Ectodermal cell (in vitro differentiated cells): ENCODE measurements at regions not wholly inside any gene's neighbourhood (a gene's known extent, or its start where the extent isn't known, plus 50 kb on each side); places are given as distances from the start of the nearest gene placed in this dataset.
"Not testable (repeated sequence)": the region's sequence is repeated elsewhere in the genome, so short reads cannot be mapped to it uniquely, and the experiment has no call there.

Experiments
- H3K27ac ChIP-seq: 2 replicates; pipeline ENCODE4 v1.7.0; 2013; ENCODE audit warnings: mild to moderate bottlenecking, low read depth, low read length; ENCODE audit not compliant: insufficient read depth, poor library complexity, severe bottlenecking
- H3K27me3 ChIP-seq: 2 replicates; pipeline ENCODE4 v1.7.0; 2013; ENCODE audit warnings: mild to moderate bottlenecking, low read length; ENCODE audit not compliant: insufficient read depth, control insufficient read depth, poor library complexity, severe bottlenecking
- H3K36me3 ChIP-seq: one replicate; pipeline ENCODE4 v1.7.0; 2013; ENCODE audit warnings: low read length; ENCODE audit not compliant: control insufficient read depth, insufficient read depth
- H3K4me1 ChIP-seq: one replicate; pipeline ENCODE4 v1.7.0; 2013; ENCODE audit warnings: low read length; ENCODE audit not compliant: control insufficient read depth, insufficient read depth
- H3K4me3 ChIP-seq: 2 replicates; pipeline ENCODE4 v1.7.0; 2013; ENCODE audit warnings: low read depth, low read length, control low read depth; ENCODE audit not compliant: insufficient read depth
- H3K9me3 ChIP-seq: 2 replicates; pipeline ENCODE4 v1.7.0; 2013; ENCODE audit warnings: mild to moderate bottlenecking, low read length, moderate library complexity; ENCODE audit not compliant: control insufficient read depth
- WGBS, 2 experiments: methylation state at CpG; one replicate each; pipeline ENCODE4 v1.1.7; 2013; ENCODE audit warnings: missing lambda C conversion rate in 2 of 2; 5-methylcytosine and 5-hydroxymethylcytosine counted together

GRCh38 chr5:68032216-68032762, 183.3 kb upstream of the PIK3R1 start:
- Histone ChIP-seq H3K4me3 (no peak overlapping the region), H3K27me3 (no peaks in the 10 kb centered on the region), H3K27ac (no peak overlapping the region), H3K9me3 (no peaks in the 10 kb centered on the region), H3K4me1 (no peaks in the 10 kb centered on the region), H3K36me3 (no peaks in the 10 kb centered on the region)
- WGBS, 2 experiments, result 92 to 98% methylated on average over 3 to 5 of the region's 5 CpGs

DNA sequence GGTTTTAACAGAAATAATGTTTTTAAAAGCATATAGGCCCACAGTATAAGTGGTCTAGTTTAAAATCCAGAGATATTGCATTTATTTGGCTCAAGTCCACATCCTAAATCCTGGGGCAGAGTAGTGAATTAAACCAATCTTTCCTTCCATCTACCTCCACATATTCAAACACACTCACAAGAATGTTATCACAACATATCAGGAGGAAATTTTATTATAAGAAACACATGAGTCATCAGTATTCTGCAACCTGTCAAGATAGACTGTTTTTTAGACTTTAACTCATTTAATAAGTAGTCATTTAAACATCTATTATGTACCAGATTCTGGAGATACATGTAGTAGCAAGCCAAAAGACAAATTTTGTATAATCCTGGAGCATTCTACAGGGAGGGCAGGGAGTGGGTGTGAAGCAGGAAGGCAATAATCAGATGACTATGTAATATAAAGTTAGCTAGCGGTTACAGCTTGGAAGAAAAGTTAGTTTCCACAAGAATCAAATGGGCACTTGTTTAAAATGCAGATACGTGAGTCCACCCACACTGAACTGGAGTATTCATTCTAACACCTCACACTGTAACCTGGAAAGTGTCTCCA, 187.3 kb upstream of the PIK3R1 start:
- Histone ChIP-seq H3K36me3 (no peaks in the 10 kb centered on the region), H3K27me3 (no peaks in the 10 kb centered on the region), H3K4me3 (no peak overlapping the region), H3K4me1 (no peaks in the 10 kb centered on the region), H3K9me3 (no peaks in the 10 kb centered on the region), H3K27ac (no peak overlapping the region)
- WGBS, 2 experiments, result 91 to 92% methylated on average over 2 of the region's 2 CpGs

DNA sequence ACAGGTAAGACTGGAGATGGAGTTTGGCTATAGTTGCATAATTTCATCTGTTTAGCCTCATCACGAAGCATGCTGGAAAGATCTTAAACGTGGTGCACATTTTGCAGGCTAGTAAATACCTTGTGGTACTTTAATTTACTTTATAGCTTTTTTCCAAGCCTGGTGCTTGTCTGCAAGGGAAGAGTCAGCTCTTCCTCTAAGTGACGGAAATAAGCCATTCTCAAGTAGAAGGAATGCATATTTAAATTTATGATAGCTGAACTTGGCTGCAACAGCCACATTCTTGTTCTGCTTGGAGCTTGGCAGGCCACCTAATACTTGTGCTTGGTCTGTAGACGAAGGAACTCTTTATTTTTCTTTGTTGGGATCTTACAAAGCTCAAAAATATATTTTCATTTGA, 188.0 kb upstream of the PIK3R1 start:
- no peak overlapping the region for H3K27ac ChIP-seq
- no peaks in the 10 kb centered on the region for H3K9me3 ChIP-seq
- H3K4me1 ChIP-seq, result no peaks in the 10 kb centered on the region
- H3K4me3 ChIP-seq, result no peak overlapping the region
- 98 to 100% methylated on average over 4 of the region's 4 CpGs for WGBS, 2 experiments
- H3K27me3 ChIP-seq, result no peaks in the 10 kb centered on the region
- H3K36me3 ChIP-seq, result no peaks in the 10 kb centered on the region

- H3K4me1 ChIP-seq, result no peaks in the 10 kb centered on the region
- no peaks in the 10 kb centered on the region for H3K27me3 ChIP-seq
- H3K9me3 ChIP-seq, result no peaks in the 10 kb centered on the region
- H3K36me3 ChIP-seq, result no peaks in the 10 kb centered on the region
- no peak overlapping the region for H3K27ac ChIP-seq
- WGBS, 2 experiments, result 79 to 87% methylated on average over 1 of the region's 1 CpG
- no peak overlapping the region for H3K4me3 ChIP-seq
Measured at GRCh38 chr5:68026092-68026885, 189.3 kb upstream of the PIK3R1 start.

DNA sequence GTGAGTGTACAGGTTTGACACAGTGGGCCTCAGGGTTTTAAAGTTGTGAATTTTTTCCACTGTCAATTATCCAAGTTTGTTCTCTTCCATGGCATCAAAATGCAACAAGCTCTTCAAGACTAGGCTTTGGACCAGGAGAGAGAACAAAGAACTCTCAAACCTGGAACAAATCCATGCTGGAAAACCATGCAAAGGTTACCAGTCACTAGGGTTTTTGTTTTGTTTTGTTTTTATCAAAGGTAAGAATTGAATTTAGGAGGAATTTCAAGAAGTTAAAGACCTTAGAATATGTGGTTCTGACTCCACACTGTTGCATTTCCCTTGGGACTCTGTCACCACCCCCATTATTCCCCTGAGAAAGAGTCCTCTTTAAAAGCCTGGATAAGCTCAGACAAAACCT, 191.1 kb upstream of the PIK3R1 start:
- no peaks in the 10 kb centered on the region for H3K4me1 ChIP-seq
- H3K9me3 ChIP-seq, result no peaks in the 10 kb centered on the region
- no peaks in the 10 kb centered on the region for H3K36me3 ChIP-seq
- H3K4me3 ChIP-seq, result no peak overlapping the region
- no peaks in the 10 kb centered on the region for H3K27me3 ChIP-seq
- no peak overlapping the region for H3K27ac ChIP-seq

DNA sequence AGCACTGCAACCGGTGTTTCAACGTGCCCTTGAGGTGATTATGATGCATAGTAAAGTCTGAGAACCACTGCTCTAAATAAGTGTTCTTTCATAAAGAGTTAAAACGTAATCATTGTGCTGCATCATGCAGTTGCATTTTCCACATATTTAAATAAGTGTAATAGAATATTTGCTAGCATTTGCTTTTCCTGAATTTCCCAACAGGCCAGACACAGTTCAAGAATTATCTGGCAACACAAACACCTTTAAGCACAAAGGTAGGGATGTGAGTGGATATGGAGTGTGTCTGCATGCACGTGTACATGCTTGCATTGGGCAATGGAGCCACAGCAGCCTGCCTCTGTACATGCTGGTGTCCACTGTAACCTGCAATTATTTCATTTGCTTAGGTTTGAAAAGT, 193.6 kb upstream of the PIK3R1 start:
- H3K4me1 ChIP-seq, result no peaks in the 10 kb centered on the region
- H3K36me3 ChIP-seq, result no peaks in the 10 kb centered on the region
- 82 to 84% methylated on average over 3 to 4 of the region's 4 CpGs for WGBS, 2 experiments
- no peak overlapping the region for H3K27ac ChIP-seq
- H3K27me3 ChIP-seq, result no peaks in the 10 kb centered on the region
- no peak overlapping the region for H3K4me3 ChIP-seq
- H3K9me3 ChIP-seq, result no peaks in the 10 kb centered on the region

DNA sequence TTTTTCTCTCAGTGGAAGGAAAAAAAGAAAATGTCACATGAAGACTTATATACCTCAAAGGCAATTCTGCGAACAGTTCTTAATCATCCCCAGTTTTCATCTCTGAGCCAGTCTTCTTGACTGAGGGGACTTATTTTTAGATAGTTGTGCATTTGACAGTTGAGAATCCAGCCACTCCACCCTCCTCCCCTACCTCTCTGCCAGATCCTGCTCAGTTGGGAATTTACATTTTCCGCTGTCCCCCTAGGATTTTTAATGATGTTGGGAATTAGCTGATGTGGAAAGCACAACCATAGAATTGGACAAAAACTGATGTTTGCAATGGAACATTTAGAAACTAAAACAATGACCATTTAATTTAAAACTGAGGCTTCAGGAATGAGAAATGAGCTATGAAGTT, 194.3 kb upstream of the PIK3R1 start:
- WGBS, 2 experiments, result 90 to 100% methylated on average over 2 of the region's 2 CpGs
- H3K27ac ChIP-seq, result no peak overlapping the region
- H3K36me3 ChIP-seq, result no peaks in the 10 kb centered on the region
- no peak overlapping the region for H3K4me3 ChIP-seq
- no peaks in the 10 kb centered on the region for H3K4me1 ChIP-seq
- no peaks in the 10 kb centered on the region for H3K9me3 ChIP-seq
- no peaks in the 10 kb centered on the region for H3K27me3 ChIP-seq

- H3K4me1 ChIP-seq, result not testable (repeated sequence)
- 94 to 95% methylated on average over 41 of the region's 41 CpGs for WGBS, 2 experiments
Measured at GRCh38 chr5:68020461-68020969, 195.0 kb upstream of the PIK3R1 start.

GRCh38 chr5:68015381-68016302, 199.9 kb upstream of the PIK3R1 start:
- no peak overlapping the region for H3K27ac ChIP-seq
- 77 to 78% methylated on average over 6 of the region's 6 CpGs for WGBS, 2 experiments
- H3K27me3 ChIP-seq, result no peaks in the 10 kb centered on the region
- H3K4me1 ChIP-seq, result no peaks in the 10 kb centered on the region
- H3K36me3 ChIP-seq, result no peaks in the 10 kb centered on the region
- no peak overlapping the region for H3K4me3 ChIP-seq
- no peaks in the 10 kb centered on the region for H3K9me3 ChIP-seq

More at GRCh38 chr5:68020461-68020969, 195.0 kb upstream of the PIK3R1 start:
- H3K4me3 ChIP-seq, H3K36me3 ChIP-seq, H3K9me3 ChIP-seq, H3K27me3 ChIP-seq, H3K27ac ChIP-seq: not testable (repeated sequence)

- H3K27ac ChIP-seq, result no peak overlapping the region
Measured at GRCh38 chr5:68012831-68013230, 202.7 kb upstream of the PIK3R1 start.

More at GRCh38 chr5:68012831-68013230, 202.7 kb upstream of the PIK3R1 start:
- Histone ChIP-seq H3K9me3 (no peaks in the 10 kb centered on the region), H3K27me3 (no peaks in the 10 kb centered on the region), H3K4me3 (no peak overlapping the region), H3K36me3 (no peaks in the 10 kb centered on the region), H3K4me1 (no peaks in the 10 kb centered on the region)
- 90 to 100% methylated on average over 1 of the region's 1 CpG for WGBS, 2 experiments
